ENCODE measurements at regions not wholly inside any gene's neighbourhood (a gene's known extent, or its start where the extent isn't known, plus 50 kb on each side); places are given as distances from the start of the nearest gene placed in this dataset.

GRCh38 chr6:22886650-22887581, 317.6 kb downstream of the HDGFL1 start:
- TF ChIP-seq EZH2 (IDR thresholded peaks at IDR 0.05; ENCODE audit: low read depth) (no peak), CTCF (conservative IDR thresholded peaks at IDR 0.05) (no peak)
